Activated naive CD8-positive, alpha-beta T cell treated with anti-CD3 and anti-CD28 coated beads, Interleukin-2, amount 50 U/mL, for 24 hours (primary cell): ENCODE measurements at regions not wholly inside any gene's neighbourhood (a gene's known extent, or its start where the extent isn't known, plus 50 kb on each side); places are given as distances from the start of the nearest gene placed in this dataset.
"Not testable (repeated sequence)": the region's sequence is repeated elsewhere in the genome, so short reads cannot be mapped to it uniquely, and the experiment has no call there.

ENCODE experiments used
- ATAC-seq: fragments of 150-1000 bp; cut with Tn5 transposase; one replicate; pipeline ENCODE4 v1.10.0; 2021
- DNase-seq: peaks from one replicate; pipeline ENCODE4 v3.0.0; 2021
- H3K27ac Mint-ChIP-seq: one replicate; pipeline ENCODE4 v1.8.0; 2021; ENCODE audit warnings: mild to moderate bottlenecking, mixed read lengths
- H3K27me3 Mint-ChIP-seq: one replicate; pipeline ENCODE4 v1.8.0; 2021; ENCODE audit warnings: mixed read lengths
- H3K36me3 Mint-ChIP-seq: one replicate; pipeline ENCODE4 v1.8.0; 2021; ENCODE audit warnings: low read depth, mixed read lengths
- H3K4me1 Mint-ChIP-seq: one replicate; pipeline ENCODE4 v1.8.0; 2021; ENCODE audit warnings: mixed read lengths
- H3K4me3 Mint-ChIP-seq: one replicate; pipeline ENCODE4 v1.8.0; 2021; ENCODE audit warnings: mild to moderate bottlenecking, moderate library complexity, mixed read lengths
- H3K9me3 Mint-ChIP-seq: one replicate; pipeline ENCODE4 v1.8.0; 2021; ENCODE audit warnings: mixed read lengths

GRCh38 chr4:162841753-162842152 lies 324.9 kb downstream of the NAF1 start:
- Mint-ChIP-seq H3K27me3 (no peaks in the 10 kb centered on the region), H3K36me3 (no peaks in the 10 kb centered on the region), H3K9me3 (no peaks in the 10 kb centered on the region), H3K27ac (no peak overlapping the region), H3K4me1 (no peaks in the 10 kb centered on the region), H3K4me3 (no peak overlapping the region)
- DNase-seq (no peak), ATAC-seq (no peak)

- H3K27ac Mint-ChIP-seq, result no peak overlapping the region
- no peak for DNase-seq
- H3K9me3 Mint-ChIP-seq, result no peaks in the 10 kb centered on the region
- H3K4me1 Mint-ChIP-seq, result no peaks in the 10 kb centered on the region
- no peak overlapping the region for H3K4me3 Mint-ChIP-seq
- ATAC-seq, result no peak
- no peaks in the 10 kb centered on the region for H3K36me3 Mint-ChIP-seq
- H3K27me3 Mint-ChIP-seq, result no peaks in the 10 kb centered on the region
These were observed 326.9 kb downstream of the NAF1 start for GRCh38 chr4:162839814-162840213.

- no peaks in the 10 kb centered on the region for H3K27me3 Mint-ChIP-seq
- DNase-seq (no peak), ATAC-seq (no peak)
- H3K27ac Mint-ChIP-seq, result no peak overlapping the region
- H3K4me3 Mint-ChIP-seq, result no peak overlapping the region
- no peaks in the 10 kb centered on the region for H3K4me1 Mint-ChIP-seq
- no peaks in the 10 kb centered on the region for H3K9me3 Mint-ChIP-seq
- no peaks in the 10 kb centered on the region for H3K36me3 Mint-ChIP-seq
These were observed 328.0 kb downstream of the NAF1 start for GRCh38 chr4:162838671-162839070.

- Mint-ChIP-seq H3K27me3 (no peaks in the 10 kb centered on the region), H3K4me1 (no peaks in the 10 kb centered on the region), H3K27ac (no peak overlapping the region), H3K4me3 (no peak overlapping the region), H3K36me3 (no peaks in the 10 kb centered on the region), H3K9me3 (no peaks in the 10 kb centered on the region)
- no peak for ATAC-seq
- no peak for DNase-seq
These were observed 329.0 kb downstream of the NAF1 start for GRCh38 chr4:162837679-162838078.

GRCh38 chr4:162837241-162837640 lies 329.4 kb downstream of the NAF1 start:
- Mint-ChIP-seq H3K27ac (no peak overlapping the region), H3K4me3 (no peak overlapping the region), H3K27me3 (no peaks in the 10 kb centered on the region), H3K36me3 (no peaks in the 10 kb centered on the region), H3K4me1 (no peaks in the 10 kb centered on the region), H3K9me3 (no peaks in the 10 kb centered on the region)
- ATAC-seq (no peak), DNase-seq (no peak)

GRCh38 chr4:162836773-162837172 lies 329.9 kb downstream of the NAF1 start:
- no peak for ATAC-seq
- Mint-ChIP-seq H3K4me1 (no peaks in the 10 kb centered on the region), H3K27ac (no peak overlapping the region), H3K9me3 (no peaks in the 10 kb centered on the region), H3K27me3 (no peaks in the 10 kb centered on the region), H3K4me3 (no peak overlapping the region), H3K36me3 (no peaks in the 10 kb centered on the region)
- no peak for DNase-seq

- not testable (repeated sequence) for DNase-seq, H3K4me3 Mint-ChIP-seq, ATAC-seq, H3K9me3 Mint-ChIP-seq, H3K36me3 Mint-ChIP-seq, H3K27me3 Mint-ChIP-seq, H3K27ac Mint-ChIP-seq, H3K4me1 Mint-ChIP-seq
These were observed 330.4 kb downstream of the NAF1 start for GRCh38 chr4:162836258-162836657.

GRCh38 chr4:162830899-162831298 lies 335.8 kb downstream of the NAF1 start:
- Mint-ChIP-seq H3K4me1 (no peaks in the 10 kb centered on the region), H3K9me3 (peaks cover 3% of the 10 kb centered on the region), H3K27me3 (no peaks in the 10 kb centered on the region), H3K36me3 (no peaks in the 10 kb centered on the region), H3K27ac (no peak overlapping the region), H3K4me3 (no peak overlapping the region)
- no peak for ATAC-seq
- DNase-seq, result no peak

GRCh38 chr4:162817374-162817773 lies 349.3 kb downstream of the NAF1 start:
- H3K4me1 Mint-ChIP-seq, H3K36me3 Mint-ChIP-seq, H3K27me3 Mint-ChIP-seq, H3K27ac Mint-ChIP-seq, H3K4me3 Mint-ChIP-seq, DNase-seq, ATAC-seq: not testable (repeated sequence)
- peaks cover 16% of the 10 kb centered on the region for H3K9me3 Mint-ChIP-seq

GRCh38 chr4:162804351-162804924 lies 362.3 kb downstream of the NAF1 start:
- H3K27ac Mint-ChIP-seq, result no peak overlapping the region
- peaks cover 11% of the 10 kb centered on the region for H3K9me3 Mint-ChIP-seq
- no peaks in the 10 kb centered on the region for H3K36me3 Mint-ChIP-seq
- no peak for DNase-seq
- no peaks in the 10 kb centered on the region for H3K4me1 Mint-ChIP-seq
- ATAC-seq, result no peak
- H3K4me3 Mint-ChIP-seq, result no peak overlapping the region
- no peaks in the 10 kb centered on the region for H3K27me3 Mint-ChIP-seq

GRCh38 chr4:162803378-162803777 lies 363.3 kb downstream of the NAF1 start:
- no peaks in the 10 kb centered on the region for H3K4me1 Mint-ChIP-seq
- no peak overlapping the region for H3K27ac Mint-ChIP-seq
- ATAC-seq (no peak), DNase-seq (no peak)
- H3K4me3 Mint-ChIP-seq, result no peak overlapping the region
- H3K27me3 Mint-ChIP-seq, result no peaks in the 10 kb centered on the region
- H3K9me3 Mint-ChIP-seq, result peaks cover 11% of the 10 kb centered on the region
- no peaks in the 10 kb centered on the region for H3K36me3 Mint-ChIP-seq

GRCh38 chr4:162797108-162797507 lies 369.6 kb downstream of the NAF1 start:
- ATAC-seq (no peak), DNase-seq (no peak)
- Mint-ChIP-seq H3K27ac (no peak overlapping the region), H3K4me3 (no peak overlapping the region), H3K36me3 (no peaks in the 10 kb centered on the region), H3K27me3 (no peaks in the 10 kb centered on the region), H3K9me3 (peaks cover 11% of the 10 kb centered on the region), H3K4me1 (no peaks in the 10 kb centered on the region)

GRCh38 chr4:162793571-162793970 lies 373.1 kb downstream of the NAF1 start:
- DNase-seq (no peak), ATAC-seq (no peak)
- Mint-ChIP-seq H3K27me3 (no peaks in the 10 kb centered on the region), H3K9me3 (no peaks in the 10 kb centered on the region), H3K36me3 (no peaks in the 10 kb centered on the region), H3K4me3 (no peak overlapping the region), H3K4me1 (no peaks in the 10 kb centered on the region), H3K27ac (no peak overlapping the region)

- no peak for DNase-seq
- Mint-ChIP-seq H3K27me3 (no peaks in the 10 kb centered on the region), H3K9me3 (no peaks in the 10 kb centered on the region), H3K36me3 (no peaks in the 10 kb centered on the region), H3K4me3 (no peak overlapping the region), H3K27ac (no peak overlapping the region), H3K4me1 (no peaks in the 10 kb centered on the region)
- no peak for ATAC-seq
These were observed 373.7 kb downstream of the NAF1 start for GRCh38 chr4:162793004-162793403.

GRCh38 chr4:162791226-162791625 lies 375.5 kb downstream of the NAF1 start:
- Mint-ChIP-seq H3K36me3 (no peaks in the 10 kb centered on the region), H3K4me3 (no peak overlapping the region), H3K27ac (no peak overlapping the region), H3K27me3 (no peaks in the 10 kb centered on the region), H3K9me3 (no peaks in the 10 kb centered on the region), H3K4me1 (no peaks in the 10 kb centered on the region)
- DNase-seq (no peak), ATAC-seq (no peak)

- Mint-ChIP-seq H3K4me3 (no peak overlapping the region), H3K27me3 (no peaks in the 10 kb centered on the region)
These were observed 379.6 kb downstream of the NAF1 start for GRCh38 chr4:162787120-162787519.

More at GRCh38 chr4:162787120-162787519, 379.6 kb downstream of the NAF1 start:
- no peaks in the 10 kb centered on the region for H3K9me3 Mint-ChIP-seq
- ATAC-seq, result no peak
- no peaks in the 10 kb centered on the region for H3K36me3 Mint-ChIP-seq
- no peak for DNase-seq
- H3K4me1 Mint-ChIP-seq, result no peaks in the 10 kb centered on the region
- no peak overlapping the region for H3K27ac Mint-ChIP-seq
